ENCODE measurements at regions not wholly inside any gene's neighbourhood (a gene's known extent, or its start where the extent isn't known, plus 50 kb on each side); places are given as distances from the start of the nearest gene placed in this dataset.

DNA sequence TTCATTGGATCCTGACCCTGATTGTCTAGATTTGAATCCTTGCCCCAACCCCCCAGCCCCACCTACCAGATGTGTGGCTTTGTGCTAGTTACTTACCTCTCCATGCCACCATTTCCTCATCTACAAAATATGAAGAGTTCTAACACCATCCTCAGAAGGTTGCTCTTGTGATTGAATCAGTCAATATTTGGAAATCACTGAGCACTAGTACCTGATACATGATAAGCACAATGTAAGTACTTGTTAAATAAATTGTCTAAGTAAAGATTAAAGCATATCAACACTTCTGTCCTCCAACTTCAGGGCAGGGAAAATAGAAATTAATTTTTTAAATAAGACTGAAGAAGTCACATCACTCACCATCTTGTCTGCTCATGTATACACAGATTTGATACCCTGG is 249.6 kb upstream of the KLF3 start:
- Histone ChIP-seq H3K27ac (ENCODE audit: extremely low read depth, low read depth, low read length) (no peak overlapping the region), H3K4me2 (ENCODE audit: insufficient read depth, low read length) (no peak overlapping the region), H4K20me1 (replicated peaks; ENCODE audit: control insufficient read depth, insufficient read depth, low read length) (no peaks in the 10 kb centered on the region), H3K9me3 (replicated peaks; ENCODE audit: control insufficient read depth, insufficient read depth, low read depth, low read length) (no peaks in the 10 kb centered on the region), H3K79me2 (ENCODE audit: control insufficient read depth, insufficient read depth, low read length) (no peaks in the 10 kb centered on the region), H3K27me3 (ENCODE audit: control insufficient read depth in 2 of 2, insufficient read depth in 2 of 2, low read length in 2 of 2) (no peaks in the 10 kb centered on the region), H3K9ac (ENCODE audit: insufficient read depth in 1 of 2, low read depth in 2 of 2, low read length in 2 of 2) (no peak overlapping the region), H3K4me3 (no peak overlapping the region), H3K9me1 (ENCODE audit: control insufficient read depth, insufficient read depth, low read length) (no peaks in the 10 kb centered on the region), H3K4me1 (replicated peaks in 1 of 2; ENCODE audit: control insufficient read depth in 2 of 2, insufficient read depth in 2 of 2, low read length in 2 of 2) (no peaks in the 10 kb centered on the region; a peak in 1 of 5 replicates), H3K36me3 (ENCODE audit: control insufficient read depth, insufficient read depth, low read length) (no peaks in the 10 kb centered on the region), H2AFZ (ENCODE audit: low read depth, low read length) (no peak overlapping the region)
- BruUV-seq (replicated peaks) = no TSS peak
- no peak for TF ChIP-seq RBM25 (IDR thresholded peaks at IDR 0.05; ENCODE audit: low read depth, low read length, severe bottlenecking)
- TF ChIP-seq, protein P1, sequence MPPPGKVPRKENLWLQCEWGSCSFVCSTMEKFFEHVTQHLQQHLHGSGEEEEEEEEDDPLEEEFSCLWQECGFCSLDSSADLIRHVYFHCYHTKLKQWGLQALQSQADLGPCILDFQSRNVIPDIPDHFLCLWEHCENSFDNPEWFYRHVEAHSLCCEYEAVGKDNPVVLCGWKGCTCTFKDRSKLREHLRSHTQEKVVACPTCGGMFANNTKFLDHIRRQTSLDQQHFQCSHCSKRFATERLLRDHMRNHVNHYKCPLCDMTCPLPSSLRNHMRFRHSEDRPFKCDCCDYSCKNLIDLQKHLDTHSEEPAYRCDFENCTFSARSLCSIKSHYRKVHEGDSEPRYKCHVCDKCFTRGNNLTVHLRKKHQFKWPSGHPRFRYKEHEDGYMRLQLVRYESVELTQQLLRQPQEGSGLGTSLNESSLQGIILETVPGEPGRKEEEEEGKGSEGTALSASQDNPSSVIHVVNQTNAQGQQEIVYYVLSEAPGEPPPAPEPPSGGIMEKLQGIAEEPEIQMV (tag; conservative IDR thresholded peaks at IDR 0.05; ENCODE audit: low read depth) = no peak
- no peak for TF ChIP-seq FOXK1 (CRISPR knock-in tag; IDR thresholded peaks at IDR 0.05; ENCODE audit: borderline replicate concordance)
- no peak for TF ChIP-seq ADNP (tag; IDR thresholded peaks at IDR 0.05)
- TF ChIP-seq, protein P2, sequence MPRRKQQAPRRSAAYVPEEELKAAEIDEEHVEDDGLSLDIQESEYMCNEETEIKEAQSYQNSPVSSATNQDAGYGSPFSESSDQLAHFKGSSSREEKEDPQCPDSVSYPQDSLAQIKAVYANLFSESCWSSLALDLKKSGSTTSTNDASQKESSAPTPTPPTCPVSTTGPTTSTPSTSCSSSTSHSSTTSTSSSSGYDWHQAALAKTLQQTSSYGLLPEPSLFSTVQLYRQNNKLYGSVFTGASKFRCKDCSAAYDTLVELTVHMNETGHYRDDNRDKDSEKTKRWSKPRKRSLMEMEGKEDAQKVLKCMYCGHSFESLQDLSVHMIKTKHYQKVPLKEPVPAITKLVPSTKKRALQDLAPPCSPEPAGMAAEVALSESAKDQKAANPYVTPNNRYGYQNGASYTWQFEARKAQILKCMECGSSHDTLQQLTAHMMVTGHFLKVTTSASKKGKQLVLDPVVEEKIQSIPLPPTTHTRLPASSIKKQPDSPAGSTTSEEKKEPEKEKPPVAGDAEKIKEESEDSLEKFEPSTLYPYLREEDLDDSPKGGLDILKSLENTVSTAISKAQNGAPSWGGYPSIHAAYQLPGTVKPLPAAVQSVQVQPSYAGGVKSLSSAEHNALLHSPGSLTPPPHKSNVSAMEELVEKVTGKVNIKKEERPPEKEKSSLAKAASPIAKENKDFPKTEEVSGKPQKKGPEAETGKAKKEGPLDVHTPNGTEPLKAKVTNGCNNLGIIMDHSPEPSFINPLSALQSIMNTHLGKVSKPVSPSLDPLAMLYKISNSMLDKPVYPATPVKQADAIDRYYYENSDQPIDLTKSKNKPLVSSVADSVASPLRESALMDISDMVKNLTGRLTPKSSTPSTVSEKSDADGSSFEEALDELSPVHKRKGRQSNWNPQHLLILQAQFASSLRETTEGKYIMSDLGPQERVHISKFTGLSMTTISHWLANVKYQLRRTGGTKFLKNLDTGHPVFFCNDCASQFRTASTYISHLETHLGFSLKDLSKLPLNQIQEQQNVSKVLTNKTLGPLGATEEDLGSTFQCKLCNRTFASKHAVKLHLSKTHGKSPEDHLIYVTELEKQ (CRISPR knock-in tag; IDR thresholded peaks at IDR 0.05) = no peak
- no peak for TF ChIP-seq ARHGAP35 (IDR thresholded peaks at IDR 0.05; ENCODE audit: partially characterized antibody)
- no peak for TF ChIP-seq CBFA2T3 (IDR thresholded peaks at IDR 0.05)
- no peak for TF ChIP-seq ZNF551 (CRISPR knock-in tag; IDR thresholded peaks at IDR 0.05)
- no peak for TF ChIP-seq ZNF584 (CRISPR knock-in tag; IDR thresholded peaks at IDR 0.05; ENCODE audit: low read depth)
- no peak for TF ChIP-seq MYC (IDR thresholded peaks at IDR 0.05; ENCODE audit: low read depth, low read length)
- TF ChIP-seq MYC (CRISPR knock-in tag; IDR thresholded peaks at IDR 0.05; ENCODE audit: borderline replicate concordance, low read depth) = no peak
- TF ChIP-seq LCOR (CRISPR knock-in tag; IDR thresholded peaks at IDR 0.05) = no peak
- no peak for FAIRE-seq
- in situ Hi-C loops (cut with MboI) (no loop called here), intact Hi-C loops (cut with micrococcal nuclease) (no loop called here)
- no peak for ATAC-seq
- no peak for DNase-seq (ENCODE audit: extremely low read depth in 1 of 4, low spot score in 3 of 4)
- ChIA-PET CTCF (ENCODE audit: low intra/inter-chr PET ratio) (no interaction called here), POLR2A (no interaction called here)

Measured in K562 (cell line).